ENCODE measurements at regions not wholly inside any gene's neighbourhood (a gene's known extent, or its start where the extent isn't known, plus 50 kb on each side); places are given as distances from the start of the nearest gene placed in this dataset.

GRCh38 chr20:23205211-23205610 is 119.1 kb upstream of the CD93 start:
- POLR2A ChIA-PET: no interaction called here
- intact Hi-C loops (cut with micrococcal nuclease; ENCODE audit: unreplicated experiment) (no loop called here), in situ Hi-C loops (cut with MboI) (no loop called here)
- Histone ChIP-seq H4K20me1 (ENCODE audit: control insufficient read depth, insufficient read depth) (no peaks in the 10 kb centered on the region), H3K4me3 (no peak overlapping the region), H3K27ac (ENCODE audit: control insufficient read depth, insufficient read depth) (no peak overlapping the region), H3K4me1 (ENCODE audit: control insufficient read depth, insufficient read depth, low read length) (no peaks in the 10 kb centered on the region), H3K27me3 (replicated peaks in 1 of 2; ENCODE audit: control insufficient read depth in 2 of 2, insufficient read depth in 2 of 2, low read length in 1 of 2) (peaks cover 0 to 4% of the 10 kb centered on the region in 2 experiments; a peak in 1 of 4 replicates), H3K36me3 (ENCODE audit: control insufficient read depth in 2 of 2, insufficient read depth in 2 of 2, low read length in 1 of 2) (no peaks in the 10 kb centered on the region), H3K9me3 (replicated peaks; ENCODE audit: control insufficient read depth, insufficient read depth, low read length) (no peaks in the 10 kb centered on the region; the same call in 2 of the 3 replicates), H3K79me2 (ENCODE audit: control insufficient read depth, insufficient read depth, low read length) (no peaks in the 10 kb centered on the region), H3K4me2 (ENCODE audit: control insufficient read depth, insufficient read depth) (no peak overlapping the region), H2AFZ (ENCODE audit: control insufficient read depth, low read depth, low read length) (no peak overlapping the region), H3K9ac (ENCODE audit: control insufficient read depth, insufficient read depth, low read length) (no peak overlapping the region)
- 10% methylated on average over 7 of the region's 7 CpGs for WGBS (ENCODE audit: insufficient coverage, insufficient replicate concordance, low lambda C conversion rate, missing lambda C conversion rate)
- RAD21 ChIA-PET (ENCODE audit: unreplicated experiment): no interaction called here
- CTCF ChIA-PET: no interaction called here
- BruUV-seq (replicated peaks): no TSS peak
- SMC1A ChIA-PET (ENCODE audit: uncharacterized antibody, unreplicated experiment): interaction anchor here (1.7 kb wide), 1 partner anchor 21 kb away, joined by 3 read pairs; no protein-coding TSS in a partner anchor
- DNase-seq (ENCODE audit: low read depth, low spot score) (no peak), ATAC-seq (no peak), FAIRE-seq (no peak)
- TF ChIP-seq ZSCAN29 (IDR thresholded peaks at IDR 0.05) (no peak), POLR2AphosphoS5 (IDR thresholded peaks at IDR 0.05; ENCODE audit: low read length) (no peak), SREBF2 (IDR thresholded peaks at IDR 0.05; ENCODE audit: low read length) (no peak), ZNF384 (IDR thresholded peaks at IDR 0.05; ENCODE audit: borderline replicate concordance, low read depth, low read length) (no peak), SMC3 (IDR thresholded peaks at IDR 0.05; ENCODE audit: borderline replicate concordance, low read length) (no peak), ZNF622 (IDR thresholded peaks at IDR 0.05) (no peak), GATAD2B (conservative IDR thresholded peaks at IDR 0.05; ENCODE audit: low read depth) (no peak), SIX5 (IDR thresholded peaks at IDR 0.05; ENCODE audit: low read depth, low read length, severe bottlenecking) (no peak), ZNF592 (IDR thresholded peaks at IDR 0.05) (no peak), MTA3 (IDR thresholded peaks at IDR 0.05; ENCODE audit: borderline replicate concordance, low read length) (no peak), CREB1 (IDR thresholded peaks at IDR 0.05; ENCODE audit: low read depth) (no peak), LARP7 (IDR thresholded peaks at IDR 0.05) (no peak)
- TF ChIP-seq, protein P1, sequence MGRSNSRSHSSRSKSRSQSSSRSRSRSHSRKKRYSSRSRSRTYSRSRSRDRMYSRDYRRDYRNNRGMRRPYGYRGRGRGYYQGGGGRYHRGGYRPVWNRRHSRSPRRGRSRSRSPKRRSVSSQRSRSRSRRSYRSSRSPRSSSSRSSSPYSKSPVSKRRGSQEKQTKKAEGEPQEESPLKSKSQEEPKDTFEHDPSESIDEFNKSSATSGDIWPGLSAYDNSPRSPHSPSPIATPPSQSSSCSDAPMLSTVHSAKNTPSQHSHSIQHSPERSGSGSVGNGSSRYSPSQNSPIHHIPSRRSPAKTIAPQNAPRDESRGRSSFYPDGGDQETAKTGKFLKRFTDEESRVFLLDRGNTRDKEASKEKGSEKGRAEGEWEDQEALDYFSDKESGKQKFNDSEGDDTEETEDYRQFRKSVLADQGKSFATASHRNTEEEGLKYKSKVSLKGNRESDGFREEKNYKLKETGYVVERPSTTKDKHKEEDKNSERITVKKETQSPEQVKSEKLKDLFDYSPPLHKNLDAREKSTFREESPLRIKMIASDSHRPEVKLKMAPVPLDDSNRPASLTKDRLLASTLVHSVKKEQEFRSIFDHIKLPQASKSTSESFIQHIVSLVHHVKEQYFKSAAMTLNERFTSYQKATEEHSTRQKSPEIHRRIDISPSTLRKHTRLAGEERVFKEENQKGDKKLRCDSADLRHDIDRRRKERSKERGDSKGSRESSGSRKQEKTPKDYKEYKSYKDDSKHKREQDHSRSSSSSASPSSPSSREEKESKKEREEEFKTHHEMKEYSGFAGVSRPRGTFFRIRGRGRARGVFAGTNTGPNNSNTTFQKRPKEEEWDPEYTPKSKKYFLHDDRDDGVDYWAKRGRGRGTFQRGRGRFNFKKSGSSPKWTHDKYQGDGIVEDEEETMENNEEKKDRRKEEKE (IDR thresholded peaks at IDR 0.05): no peak
- TF ChIP-seq, protein P2, sequence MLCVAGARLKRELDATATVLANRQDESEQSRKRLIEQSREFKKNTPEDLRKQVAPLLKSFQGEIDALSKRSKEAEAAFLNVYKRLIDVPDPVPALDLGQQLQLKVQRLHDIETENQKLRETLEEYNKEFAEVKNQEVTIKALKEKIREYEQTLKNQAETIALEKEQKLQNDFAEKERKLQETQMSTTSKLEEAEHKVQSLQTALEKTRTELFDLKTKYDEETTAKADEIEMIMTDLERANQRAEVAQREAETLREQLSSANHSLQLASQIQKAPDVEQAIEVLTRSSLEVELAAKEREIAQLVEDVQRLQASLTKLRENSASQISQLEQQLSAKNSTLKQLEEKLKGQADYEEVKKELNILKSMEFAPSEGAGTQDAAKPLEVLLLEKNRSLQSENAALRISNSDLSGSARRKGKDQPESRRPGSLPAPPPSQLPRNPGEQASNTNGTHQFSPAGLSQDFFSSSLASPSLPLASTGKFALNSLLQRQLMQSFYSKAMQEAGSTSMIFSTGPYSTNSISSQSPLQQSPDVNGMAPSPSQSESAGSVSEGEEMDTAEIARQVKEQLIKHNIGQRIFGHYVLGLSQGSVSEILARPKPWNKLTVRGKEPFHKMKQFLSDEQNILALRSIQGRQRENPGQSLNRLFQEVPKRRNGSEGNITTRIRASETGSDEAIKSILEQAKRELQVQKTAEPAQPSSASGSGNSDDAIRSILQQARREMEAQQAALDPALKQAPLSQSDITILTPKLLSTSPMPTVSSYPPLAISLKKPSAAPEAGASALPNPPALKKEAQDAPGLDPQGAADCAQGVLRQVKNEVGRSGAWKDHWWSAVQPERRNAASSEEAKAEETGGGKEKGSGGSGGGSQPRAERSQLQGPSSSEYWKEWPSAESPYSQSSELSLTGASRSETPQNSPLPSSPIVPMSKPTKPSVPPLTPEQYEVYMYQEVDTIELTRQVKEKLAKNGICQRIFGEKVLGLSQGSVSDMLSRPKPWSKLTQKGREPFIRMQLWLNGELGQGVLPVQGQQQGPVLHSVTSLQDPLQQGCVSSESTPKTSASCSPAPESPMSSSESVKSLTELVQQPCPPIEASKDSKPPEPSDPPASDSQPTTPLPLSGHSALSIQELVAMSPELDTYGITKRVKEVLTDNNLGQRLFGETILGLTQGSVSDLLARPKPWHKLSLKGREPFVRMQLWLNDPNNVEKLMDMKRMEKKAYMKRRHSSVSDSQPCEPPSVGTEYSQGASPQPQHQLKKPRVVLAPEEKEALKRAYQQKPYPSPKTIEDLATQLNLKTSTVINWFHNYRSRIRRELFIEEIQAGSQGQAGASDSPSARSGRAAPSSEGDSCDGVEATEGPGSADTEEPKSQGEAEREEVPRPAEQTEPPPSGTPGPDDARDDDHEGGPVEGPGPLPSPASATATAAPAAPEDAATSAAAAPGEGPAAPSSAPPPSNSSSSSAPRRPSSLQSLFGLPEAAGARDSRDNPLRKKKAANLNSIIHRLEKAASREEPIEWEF (IDR thresholded peaks at IDR 0.05; ENCODE audit: insufficient replicate concordance, low read depth, low read length): no peak

Measured in GM12878 (cell line).